Kidney tubule cell (primary cell): ENCODE measurements at regions not wholly inside any gene's neighbourhood (a gene's known extent, or its start where the extent isn't known, plus 50 kb on each side); places are given as distances from the start of the nearest gene placed in this dataset.
"Not testable (repeated sequence)": the region's sequence is repeated elsewhere in the genome, so short reads cannot be mapped to it uniquely, and the experiment has no call there.

Experiments
- DNase-seq: peaks from one replicate; pipeline ENCODE4 v3.0.0-alpha.2; 2018; ENCODE audit warnings: low spot score

DNA sequence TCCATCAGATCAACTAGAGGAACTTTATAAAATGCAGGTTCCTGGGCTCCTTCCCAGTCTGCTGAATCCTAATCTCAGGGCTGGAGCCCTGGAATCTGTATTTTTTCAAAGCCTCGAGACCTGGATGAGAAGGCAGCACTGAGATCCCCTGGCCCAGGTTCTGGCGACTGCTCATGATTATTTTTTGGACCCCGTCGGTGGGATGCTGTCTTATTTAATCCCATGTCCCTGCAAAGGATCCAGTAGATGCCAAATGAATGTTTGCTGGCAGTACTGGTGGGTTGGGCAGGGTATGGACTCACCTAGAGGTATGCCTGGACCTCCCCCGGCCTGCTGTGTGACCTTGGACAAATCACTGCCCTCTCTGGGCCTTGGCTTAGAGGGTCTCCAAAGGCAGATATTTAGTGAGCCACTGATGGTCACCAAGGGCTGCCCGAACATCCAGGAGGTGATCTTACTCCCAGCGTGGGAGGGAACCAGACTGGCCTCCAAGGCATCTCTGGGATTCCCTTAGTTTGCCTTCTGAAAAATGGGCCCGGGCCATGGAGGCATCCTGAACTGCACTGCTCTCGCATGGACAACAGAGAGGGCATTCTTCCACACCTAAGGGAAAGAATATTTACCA lies 91.6 kb upstream of the RUNX3 start:
- DNase-seq = no peak

DNA sequence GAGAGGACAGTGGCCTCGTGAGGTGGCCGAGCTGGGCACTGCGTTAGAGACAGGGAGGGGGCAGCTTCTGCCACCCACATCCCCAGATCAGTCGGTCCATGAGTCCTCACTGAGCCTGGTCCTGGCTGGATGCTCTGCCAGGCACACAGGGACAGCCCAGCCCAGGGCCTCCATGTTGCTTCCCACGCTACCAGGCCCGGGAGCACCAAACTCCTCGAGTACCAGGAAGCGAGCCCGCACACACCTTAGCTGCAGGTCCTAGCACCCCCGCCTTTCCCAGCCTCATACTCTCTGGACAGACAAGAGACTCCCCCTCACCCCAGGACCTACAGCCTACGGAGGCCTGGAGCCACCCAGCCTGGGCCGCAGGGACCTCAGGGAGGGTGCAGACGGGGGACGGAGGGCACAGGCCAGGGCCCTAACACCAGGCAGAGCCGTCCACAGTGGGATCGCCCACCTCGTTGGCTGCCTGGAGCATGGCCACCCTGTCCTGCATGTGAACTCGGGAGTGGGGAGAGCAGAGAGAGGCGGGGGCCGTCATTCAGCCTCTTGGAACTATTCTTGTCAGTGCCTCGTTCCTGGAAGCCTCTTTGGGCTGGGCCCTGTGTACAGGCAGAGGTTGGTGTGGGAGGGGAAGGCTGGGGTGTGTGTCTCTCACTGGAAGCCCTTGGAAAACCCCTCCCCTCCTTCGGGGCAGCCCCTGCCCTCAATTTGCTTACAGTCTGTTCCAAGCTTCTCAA lies 90.9 kb upstream of the RUNX3 start:
- DNase-seq = no peak

GRCh38 chr1:25020173-25020845 lies 90.2 kb upstream of the RUNX3 start:
- DNase-seq = no peak

- no peak for DNase-seq
Measured at GRCh38 chr1:25019337-25020172, 89.5 kb upstream of the RUNX3 start.

DNA sequence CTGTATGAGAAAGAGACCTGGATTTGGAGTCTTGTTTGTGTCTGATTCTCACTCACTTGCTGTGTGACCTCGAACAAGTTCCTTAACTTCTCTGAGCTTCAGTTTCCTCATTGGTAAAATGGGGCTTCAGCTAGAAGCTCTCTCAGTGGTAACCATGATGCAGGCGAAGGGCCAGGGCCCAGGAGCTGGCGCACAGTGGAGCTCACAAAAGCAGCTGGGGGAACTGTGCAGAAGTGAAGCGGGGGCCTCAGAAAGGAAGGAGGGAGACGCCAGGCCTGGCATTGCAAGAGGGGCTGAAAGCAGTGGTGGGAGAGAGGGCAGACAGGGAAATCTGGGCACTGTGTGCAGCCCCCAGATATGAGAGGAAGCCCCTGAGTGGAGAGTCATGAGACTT lies 88.9 kb upstream of the RUNX3 start:
- no peak for DNase-seq

- no peak for DNase-seq
Measured at GRCh38 chr1:25018110-25018735, 88.1 kb upstream of the RUNX3 start.

DNA sequence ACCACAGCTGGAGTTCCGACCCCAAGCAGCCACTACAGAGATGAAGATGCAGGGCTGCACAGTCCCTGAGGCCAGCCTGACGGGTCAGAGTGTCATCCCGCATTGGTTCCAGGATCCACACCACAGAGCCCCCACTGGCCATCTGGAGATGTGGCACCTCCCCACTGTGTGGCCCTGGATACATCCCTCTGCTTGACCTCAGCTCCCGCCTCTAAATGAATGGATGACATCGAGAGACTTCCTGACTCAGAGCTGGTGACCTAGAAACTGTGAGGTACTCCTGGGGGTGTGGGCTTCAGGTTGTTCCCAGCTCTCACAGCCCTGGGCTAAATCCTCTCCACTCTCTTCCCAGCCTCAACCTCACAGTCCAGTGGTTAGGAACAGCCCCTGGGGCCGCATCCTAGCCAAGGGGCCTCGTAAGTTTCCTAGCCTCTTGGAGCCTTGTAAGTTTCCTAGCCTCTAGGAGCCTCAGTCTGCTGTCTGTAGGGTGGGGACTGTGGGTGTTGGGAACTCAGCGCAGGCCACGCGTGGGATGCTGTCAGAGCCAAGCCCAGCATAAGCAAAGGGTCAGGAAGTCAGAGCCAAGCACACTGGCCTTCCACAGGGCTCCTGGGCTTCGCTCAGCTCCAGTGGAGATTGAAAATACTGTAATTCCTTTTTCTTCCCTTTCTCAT lies 87.5 kb upstream of the RUNX3 start:
- no peak for DNase-seq

- DNase-seq = no peak
Measured at GRCh38 chr1:25012966-25013962, 83.2 kb upstream of the RUNX3 start.

DNA sequence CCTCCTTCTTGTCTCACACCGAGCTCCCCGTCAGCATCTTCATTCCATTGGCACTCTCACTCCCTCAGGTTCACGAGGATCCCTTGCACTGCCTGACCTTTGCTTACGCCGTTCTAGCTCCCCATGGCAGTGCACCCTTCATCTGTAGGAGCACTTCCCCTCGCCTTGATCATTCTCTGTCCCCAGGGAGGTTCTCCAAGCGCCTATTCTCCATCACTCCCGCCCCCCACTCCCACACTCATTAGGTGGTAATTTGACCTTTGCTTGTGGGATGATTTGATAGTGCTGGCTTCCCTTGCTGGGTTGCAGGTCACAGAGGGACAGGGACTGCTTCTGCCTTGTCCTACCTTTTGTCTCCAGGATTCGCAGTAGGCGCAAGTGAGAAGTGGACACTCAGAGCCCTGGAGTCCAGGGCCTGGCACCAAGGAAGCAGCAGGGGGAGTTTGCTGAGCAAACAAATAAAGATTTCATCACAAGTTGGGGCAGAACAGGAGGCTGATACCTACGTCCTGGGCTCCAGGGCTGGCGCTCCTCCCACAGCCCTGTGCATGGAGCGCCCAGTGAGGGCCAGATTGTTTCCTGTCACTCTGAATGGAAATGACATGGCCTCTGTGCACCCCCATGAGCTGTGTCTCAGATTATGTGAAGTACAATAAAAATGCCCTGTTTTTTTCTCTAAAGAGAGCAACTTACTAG lies 82.0 kb upstream of the RUNX3 start:
- no peak for DNase-seq

DNA sequence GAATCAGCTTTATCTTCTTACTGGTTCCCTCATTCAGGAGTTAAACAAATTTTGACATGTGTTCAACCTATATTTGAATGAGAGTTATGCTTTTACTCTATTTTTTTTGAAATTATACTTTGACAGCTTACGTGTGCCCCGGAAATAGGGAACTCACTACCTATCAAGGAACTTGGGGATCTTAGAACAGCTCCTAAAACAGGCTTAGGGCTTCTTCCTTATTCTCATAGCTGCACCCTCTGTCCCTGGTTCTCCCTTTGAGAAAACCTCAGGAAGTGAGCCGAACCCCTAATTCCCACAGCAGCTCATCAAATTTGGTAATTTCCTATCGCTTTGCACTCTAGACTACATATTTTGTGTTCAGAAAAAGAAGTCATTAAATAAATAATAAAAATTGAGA lies 81.2 kb upstream of the RUNX3 start:
- no peak for DNase-seq

GRCh38 chr1:25009671-25010262 lies 79.7 kb upstream of the RUNX3 start:
- no peak for DNase-seq

DNA sequence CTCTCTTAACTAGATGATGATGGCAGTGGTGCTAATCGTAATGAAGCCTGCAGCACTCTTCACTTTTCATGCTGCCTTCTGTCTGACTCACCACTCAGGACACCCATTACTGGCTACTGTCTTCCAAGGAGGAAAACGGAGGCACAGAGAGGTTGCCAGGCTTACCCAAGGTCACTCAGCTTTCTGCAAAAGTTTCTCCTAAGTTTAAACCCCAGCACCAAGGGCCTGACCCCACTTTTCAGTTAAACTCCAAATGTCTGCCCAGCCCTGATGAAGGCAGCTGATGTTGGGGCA lies 78.1 kb upstream of the RUNX3 start:
- DNase-seq = no peak

- not testable (repeated sequence) for DNase-seq
Measured at GRCh38 chr1:25007390-25008191, 77.5 kb upstream of the RUNX3 start.

- no peak for DNase-seq
Measured at GRCh38 chr1:25006770-25007169, 76.7 kb upstream of the RUNX3 start.

DNA sequence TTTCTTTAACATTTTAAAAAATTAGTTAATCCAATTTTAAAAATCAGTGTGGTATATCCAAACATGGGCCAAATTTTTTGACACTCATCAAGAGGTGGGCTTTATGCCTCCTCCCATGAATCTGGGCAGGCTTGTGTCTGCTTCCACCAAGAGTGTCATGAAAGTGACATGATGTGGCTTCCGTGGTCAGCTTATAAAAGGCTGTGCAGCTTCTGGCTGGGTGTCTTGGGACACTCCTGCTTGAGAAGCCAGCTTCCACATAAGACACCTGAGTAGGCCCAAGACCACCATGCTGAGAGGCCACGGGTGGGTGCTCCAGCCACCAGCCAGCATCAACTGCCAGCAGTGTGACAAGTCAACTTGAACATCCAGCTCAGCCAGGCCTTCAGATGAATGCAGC lies 74.3 kb upstream of the RUNX3 start:
- DNase-seq = no peak

- peak; percentile 2 for DNase-seq
Measured at GRCh38 chr1:25003457-25004190, 73.5 kb upstream of the RUNX3 start.

GRCh38 chr1:25003000-25003399 lies 72.9 kb upstream of the RUNX3 start:
- DNase-seq = no peak
